Uterus (tissue), 2 donors: ENCODE measurements at regions not wholly inside any gene's neighbourhood (a gene's known extent, or its start where the extent isn't known, plus 50 kb on each side); places are given as distances from the start of the nearest gene placed in this dataset.

Source experiments
- CTCF ChIP-seq, 4 experiments: fragments of 200-600 bp in 2 of 4; fragments of 450-650 bp in 2 of 4; sonication (generic) in 2 of 4; IDR thresholded peaks; one replicate each; pipeline ENCODE4 v1.5.1; 2016 to 2019; ENCODE audit warnings: antibody characterized with exemption in 4 of 4, mild to moderate bottlenecking in 2 of 4, moderate library complexity in 1 of 4
- POLR2A ChIP-seq, 2 donors: fragments of 450-650 bp; IDR thresholded peaks; one replicate each; pipeline ENCODE4 v1.6.1; 2016; ENCODE audit warnings: antibody characterized with exemption in 2 of 2, mild to moderate bottlenecking in 1 of 2, moderate library complexity in 1 of 2

GRCh38 chr22:42217752-42218280 is 52.6 kb downstream of the TCF20 start:
- TF ChIP-seq CTCF (IDR thresholded peaks at IDR 0.05) (no peak), POLR2A (IDR thresholded peaks at IDR 0.05) (no peak)
